Neural progenitor cell (in vitro differentiated cells): ENCODE measurements at regions not wholly inside any gene's neighbourhood (a gene's known extent, or its start where the extent isn't known, plus 50 kb on each side); places are given as distances from the start of the nearest gene placed in this dataset.

ENCODE experiments used
- DNase-seq: peaks from one replicate; pipeline ENCODE4 v3.0.0-alpha.2; 2016; ENCODE audit warnings: low spot score
- H2AFZ ChIP-seq: fragments of 200-600 bp; sonication (generic); replicated peaks from 2 replicates; pipeline ENCODE4 v1.6.1; 2016; ENCODE audit warnings: antibody characterized with exemption
- H3F3A ChIP-seq: fragments of 200-600 bp; sonication (generic); 2 replicates; pipeline ENCODE4 v1.6.1; 2016; ENCODE audit warnings: antibody characterized with exemption, low read depth
- H3K27ac ChIP-seq: fragments of 200-600 bp; sonication (generic); 2 replicates; pipeline ENCODE4 v1.5.1; 2016; ENCODE audit warnings: mild to moderate bottlenecking
- H3K27me3 ChIP-seq: fragments of 200-600 bp; sonication (generic); 2 replicates; pipeline ENCODE4 v1.6.1; 2016; ENCODE audit warnings: mild to moderate bottlenecking, moderate library complexity
- H3K36me3 ChIP-seq: fragments of 200-600 bp; sonication (generic); 2 replicates; pipeline ENCODE4 v1.5.1; 2016
- H3K4me1 ChIP-seq: fragments of 200-600 bp; sonication (generic); 2 replicates; pipeline ENCODE4 v1.6.1; 2016; ENCODE audit warnings: mixed run types
- H3K4me2 ChIP-seq: fragments of 200-600 bp; sonication (generic); 2 replicates; pipeline ENCODE4 v1.6.1; 2016
- H3K4me3 ChIP-seq: fragments of 200-600 bp; sonication (generic); 2 replicates; pipeline ENCODE4 v1.5.1; 2016
- H3K79me2 ChIP-seq: fragments of 200-600 bp; sonication (generic); 2 replicates; pipeline ENCODE4 v1.6.1; 2016; ENCODE audit warnings: low read depth
- H3K9ac ChIP-seq: fragments of 200-600 bp; sonication (generic); 2 replicates; pipeline ENCODE4 v1.6.1; 2016
- H3K9me3 ChIP-seq: fragments of 200-600 bp; sonication (generic); 2 replicates; pipeline ENCODE4 v1.5.1; 2016; ENCODE audit warnings: low read depth
- H4K20me1 ChIP-seq: fragments of 200-600 bp; sonication (generic); 2 replicates; pipeline ENCODE4 v1.6.1; 2016; ENCODE audit warnings: low read depth
- H3K27ac Mint-ChIP-seq: 3 replicates; pipeline ENCODE4 v1.8.0; 2021; ENCODE audit warnings: mixed read lengths
- H3K27me3 Mint-ChIP-seq: 2 replicates; pipeline ENCODE4 v1.8.0; 2022; ENCODE audit warnings: low read depth, mild to moderate bottlenecking, inconsistent platforms, moderate library complexity, mixed read lengths; ENCODE audit not compliant: insufficient read depth
- H3K36me3 Mint-ChIP-seq: 3 replicates; pipeline ENCODE4 v1.8.0; 2021; ENCODE audit warnings: mixed read lengths
- H3K4me1 Mint-ChIP-seq: 3 replicates; pipeline ENCODE4 v1.8.0; 2021; ENCODE audit warnings: mixed read lengths
- H3K4me3 Mint-ChIP-seq: 3 replicates; pipeline ENCODE4 v1.8.0; 2021; ENCODE audit warnings: mild to moderate bottlenecking, moderate library complexity, mixed read lengths
- H3K9me3 Mint-ChIP-seq: 3 replicates; pipeline ENCODE4 v1.8.0; 2020; ENCODE audit warnings: mixed read lengths
- CTCF ChIP-seq: fragments of 200-600 bp; sonication (generic); IDR thresholded peaks from 2 replicates; pipeline ENCODE4 v1.5.1; 2017; ENCODE audit warnings: antibody characterized with exemption, mild to moderate bottlenecking
- EZH2 ChIP-seq: fragments of 200-600 bp; sonication (generic); IDR thresholded peaks from 2 replicates; pipeline ENCODE4 v1.6.1; 2017; ENCODE audit warnings: antibody characterized with exemption, mild to moderate bottlenecking, moderate library complexity
- EZH2phosphoT487 ChIP-seq: fragments of 200-600 bp; sonication (generic); IDR thresholded peaks from 2 replicates; pipeline ENCODE4 v1.6.1; 2017; ENCODE audit warnings: antibody characterized with exemption

- no peak overlapping the region for H3K4me3 Mint-ChIP-seq
- peaks cover 2% of the 10 kb centered on the region for H3K36me3 Mint-ChIP-seq
- no peak overlapping the region for H3K4me3 ChIP-seq
- H2AFZ ChIP-seq, result no peak overlapping the region
- peaks cover 16% of the 10 kb centered on the region for H3K9me3 Mint-ChIP-seq
- DNase-seq, result no peak
- no peak overlapping the region for H3K27ac Mint-ChIP-seq
- no peak overlapping the region for H3K4me2 ChIP-seq
- H3K36me3 ChIP-seq, result no peaks in the 10 kb centered on the region
- no peak overlapping the region for H3K9ac ChIP-seq
- peaks cover 16% of the 10 kb centered on the region for H3K4me1 Mint-ChIP-seq
- H3K79me2 ChIP-seq, result no peaks in the 10 kb centered on the region
- H3K4me1 ChIP-seq, result no peaks in the 10 kb centered on the region
- H4K20me1 ChIP-seq, result no peaks in the 10 kb centered on the region
- H3K27me3 Mint-ChIP-seq, result peaks cover 10% of the 10 kb centered on the region
- H3K27ac ChIP-seq, result no peak overlapping the region
- TF ChIP-seq EZH2phosphoT487 (no peak), EZH2 (no peak), CTCF (no peak)
- H3F3A ChIP-seq, result no peaks in the 10 kb centered on the region
- no peaks in the 10 kb centered on the region for H3K27me3 ChIP-seq
- H3K9me3 ChIP-seq, result no peaks in the 10 kb centered on the region
These were observed 535.4 kb upstream of the JARID2 start for GRCh38 chr6:14710421-14710820.

- no peak for TF ChIP-seq EZH2phosphoT487
- peak; percentile 48 for TF ChIP-seq CTCF
- no peak for TF ChIP-seq EZH2
- no peaks in the 10 kb centered on the region for H3K9me3 ChIP-seq
- H3K4me1 ChIP-seq, result no peaks in the 10 kb centered on the region
- H3K4me2 ChIP-seq, result no peak overlapping the region
- H3K4me3 ChIP-seq, result no peak overlapping the region
- Mint-ChIP-seq H3K27ac (no peak overlapping the region), H3K4me3 (no peak overlapping the region), H3K9me3 (peaks cover 16% of the 10 kb centered on the region), H3K36me3 (peaks cover 2% of the 10 kb centered on the region), H3K27me3 (peaks cover 14% of the 10 kb centered on the region), H3K4me1 (peaks cover 19% of the 10 kb centered on the region)
- DNase-seq, result peak; percentile 40
- no peak overlapping the region for H3K27ac ChIP-seq
- no peaks in the 10 kb centered on the region for H4K20me1 ChIP-seq
- H3K79me2 ChIP-seq, result no peaks in the 10 kb centered on the region
- no peaks in the 10 kb centered on the region for H3F3A ChIP-seq
- no peak overlapping the region for H3K9ac ChIP-seq
- no peak overlapping the region for H2AFZ ChIP-seq
- no peaks in the 10 kb centered on the region for H3K36me3 ChIP-seq
- no peaks in the 10 kb centered on the region for H3K27me3 ChIP-seq
These were observed 534.7 kb upstream of the JARID2 start for GRCh38 chr6:14711056-14711703.

GRCh38 chr6:14711704-14712379, 534.0 kb upstream of the JARID2 start:
- no peaks in the 10 kb centered on the region for H3K9me3 ChIP-seq
- Mint-ChIP-seq H3K27me3 (peaks cover 14% of the 10 kb centered on the region), H3K36me3 (peaks cover 2% of the 10 kb centered on the region), H3K4me1 (peaks cover 17% of the 10 kb centered on the region), H3K9me3 (peaks cover 16% of the 10 kb centered on the region), H3K4me3 (no peak overlapping the region), H3K27ac (no peak overlapping the region)
- no peak overlapping the region for H3K4me2 ChIP-seq
- no peaks in the 10 kb centered on the region for H3K79me2 ChIP-seq
- no peak overlapping the region for H2AFZ ChIP-seq
- no peak overlapping the region for H3K4me3 ChIP-seq
- no peak for DNase-seq
- H4K20me1 ChIP-seq, result no peaks in the 10 kb centered on the region
- no peaks in the 10 kb centered on the region for H3K4me1 ChIP-seq
- no peaks in the 10 kb centered on the region for H3K36me3 ChIP-seq
- H3K9ac ChIP-seq, result no peak overlapping the region
- H3K27ac ChIP-seq, result no peak overlapping the region
- TF ChIP-seq EZH2phosphoT487, result no peak
- no peak for TF ChIP-seq EZH2
- no peak for TF ChIP-seq CTCF
- H3K27me3 ChIP-seq, result no peaks in the 10 kb centered on the region
- H3F3A ChIP-seq, result no peaks in the 10 kb centered on the region
